HG03442 (cell line): ENCODE measurements at regions not wholly inside any gene's neighbourhood (a gene's known extent, or its start where the extent isn't known, plus 50 kb on each side); places are given as distances from the start of the nearest gene placed in this dataset.

Experiments
- ATAC-seq: cut with Tn5 transposase; IDR thresholded peaks from one replicate; pipeline ENCODE4 v1.9.1; 2021; ENCODE audit warnings: mild to moderate bottlenecking, moderate library complexity; ENCODE audit not compliant: unreplicated experiment

DNA sequence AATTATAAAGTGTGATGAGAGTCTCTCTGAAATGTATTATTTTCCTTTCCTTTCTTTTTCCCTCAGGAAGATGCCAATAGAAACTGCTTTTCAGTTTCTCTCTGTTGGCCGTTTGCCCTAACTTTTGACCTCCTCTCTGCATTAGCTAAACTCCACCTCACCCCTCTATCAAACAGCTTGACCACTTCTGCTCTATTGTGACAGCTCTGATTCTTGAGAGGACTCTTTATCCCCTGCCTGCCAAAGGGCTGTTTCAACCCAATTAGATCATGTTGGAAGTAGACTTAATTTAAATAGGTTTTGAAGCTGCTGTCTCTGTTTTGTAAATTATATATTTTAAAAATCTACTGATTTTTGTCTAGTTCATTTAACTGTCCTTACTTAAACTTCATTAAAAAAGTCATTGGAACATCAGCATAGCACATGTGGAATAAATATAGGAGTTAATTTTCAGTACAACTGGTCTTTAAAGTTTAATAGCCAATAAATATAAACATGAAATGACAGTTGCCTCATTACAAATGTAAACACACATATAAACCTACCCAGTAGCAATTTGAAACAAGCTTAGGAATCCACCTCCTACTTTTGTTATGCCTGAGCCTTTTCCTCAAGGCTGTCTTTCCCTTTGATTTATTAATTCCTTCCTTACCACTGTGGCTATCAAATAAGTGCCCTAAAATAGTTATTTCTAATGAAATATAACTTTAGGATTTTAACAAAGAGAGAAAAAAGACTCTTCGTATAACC lies 152.0 kb downstream of the CHRM3 start:
- ATAC-seq, result no peak

DNA sequence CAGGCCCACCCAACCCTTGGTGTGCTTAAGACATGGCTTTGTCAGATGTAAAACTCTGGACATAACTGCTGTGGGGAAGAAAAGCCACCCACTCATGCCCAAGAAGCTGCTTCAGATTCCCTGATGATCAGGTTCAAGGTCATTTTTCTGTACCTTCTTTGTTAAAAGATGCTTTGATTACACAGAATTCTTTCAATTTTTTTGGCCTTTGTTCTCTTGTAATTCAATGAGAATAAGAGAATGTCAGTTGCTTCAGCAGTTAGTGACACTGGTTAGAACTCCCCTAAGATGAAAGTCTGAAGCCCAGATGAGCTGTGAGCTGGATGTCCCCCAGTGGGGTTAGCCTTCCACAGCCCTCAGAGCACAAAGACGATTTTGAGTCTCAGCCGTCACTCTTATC lies 152.7 kb downstream of the CHRM3 start:
- no peak for ATAC-seq

DNA sequence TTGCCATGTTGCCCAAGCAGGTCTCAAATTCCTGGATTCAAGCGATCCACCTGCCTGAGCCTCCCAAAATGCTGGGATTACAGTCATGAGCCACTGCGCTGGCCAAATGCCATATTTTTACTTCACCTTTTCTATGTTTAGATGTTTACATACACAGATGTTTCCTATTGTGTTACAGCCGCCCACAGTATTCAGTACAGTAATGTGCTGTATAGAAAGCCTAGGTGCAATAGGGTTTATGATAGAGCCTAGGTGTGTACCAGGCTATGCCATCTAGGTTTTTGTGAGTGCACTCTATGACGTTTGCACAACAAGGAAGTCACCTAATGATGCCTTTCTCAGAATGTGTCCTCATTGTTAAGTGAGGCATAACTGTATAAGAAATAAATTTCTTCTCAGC lies 153.4 kb downstream of the CHRM3 start:
- no peak for ATAC-seq

DNA sequence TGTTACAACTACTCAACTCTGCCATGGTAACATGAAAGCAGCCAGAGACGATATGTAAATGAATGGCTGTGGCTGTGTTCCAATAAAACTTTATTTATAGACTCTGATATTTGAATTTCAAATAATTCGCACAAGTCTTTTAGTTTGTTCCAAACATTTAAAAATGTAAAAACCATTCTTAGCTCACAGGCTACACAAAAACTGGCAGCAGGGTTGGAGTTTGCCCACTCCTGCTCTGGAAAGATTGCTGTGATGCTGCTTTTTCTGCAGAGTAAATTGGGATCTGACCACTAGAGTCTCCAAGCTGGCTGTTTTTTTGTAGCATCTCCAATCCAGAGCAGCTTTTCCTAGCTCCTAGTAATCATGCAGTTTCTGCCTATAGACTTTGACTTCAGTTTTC lies 157.5 kb downstream of the CHRM3 start:
- ATAC-seq, result no peak

DNA sequence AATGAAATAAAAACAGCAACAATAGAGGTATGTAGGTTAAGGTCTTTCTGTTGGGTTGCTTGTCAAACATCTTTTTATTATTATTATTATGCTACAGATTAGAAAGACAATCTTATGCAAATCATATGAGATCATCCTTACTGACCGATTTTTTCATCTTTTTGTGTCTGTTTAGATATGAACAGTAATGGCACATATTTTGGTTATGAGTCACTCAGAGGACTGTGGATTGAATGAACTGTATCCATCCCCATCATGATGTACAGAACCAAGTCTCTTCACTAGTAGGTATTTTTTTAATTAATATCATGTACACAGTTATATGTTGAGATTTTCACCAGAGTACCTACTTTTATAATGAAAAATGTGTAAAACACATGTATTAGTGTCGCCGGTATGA lies 159.1 kb downstream of the CHRM3 start:
- ATAC-seq, result no peak

DNA sequence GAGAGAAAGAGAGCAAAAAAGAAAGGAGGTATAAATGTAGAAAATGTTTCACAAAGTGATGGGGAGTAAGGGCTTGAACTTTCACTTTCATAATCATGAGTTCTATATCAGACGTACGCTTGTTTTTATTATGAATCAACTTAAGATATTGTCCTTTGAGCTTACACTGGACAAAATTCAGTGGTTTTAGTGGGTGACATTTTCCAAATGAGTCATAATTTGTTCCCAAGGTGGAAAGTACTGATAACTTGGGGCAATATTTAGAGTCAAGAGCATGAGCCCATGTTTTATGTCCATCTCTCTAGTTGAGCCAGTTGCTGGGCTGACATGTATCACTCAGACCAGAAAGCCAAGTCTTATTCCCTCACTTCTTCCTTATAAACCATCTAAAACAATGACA lies 161.6 kb downstream of the CHRM3 start:
- no peak for ATAC-seq

DNA sequence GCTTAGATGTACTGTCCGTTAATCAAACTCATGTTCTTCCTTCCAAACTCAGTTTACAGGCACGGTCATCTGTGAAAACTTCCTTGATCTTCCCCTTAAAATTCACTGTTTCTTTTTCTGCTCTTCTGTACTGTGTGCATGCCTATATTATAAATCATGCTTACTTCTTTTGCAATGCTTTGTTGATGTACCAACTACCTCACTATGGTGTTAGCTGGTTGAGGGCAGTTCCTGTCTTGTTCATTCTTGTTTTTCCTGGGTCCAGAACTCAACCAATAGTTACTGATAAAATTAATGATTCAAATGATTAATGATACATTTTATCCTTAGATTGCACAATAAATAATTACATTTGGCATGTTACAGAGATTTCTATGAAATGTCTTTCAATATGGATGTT lies 163.8 kb downstream of the CHRM3 start:
- ATAC-seq, result no peak

DNA sequence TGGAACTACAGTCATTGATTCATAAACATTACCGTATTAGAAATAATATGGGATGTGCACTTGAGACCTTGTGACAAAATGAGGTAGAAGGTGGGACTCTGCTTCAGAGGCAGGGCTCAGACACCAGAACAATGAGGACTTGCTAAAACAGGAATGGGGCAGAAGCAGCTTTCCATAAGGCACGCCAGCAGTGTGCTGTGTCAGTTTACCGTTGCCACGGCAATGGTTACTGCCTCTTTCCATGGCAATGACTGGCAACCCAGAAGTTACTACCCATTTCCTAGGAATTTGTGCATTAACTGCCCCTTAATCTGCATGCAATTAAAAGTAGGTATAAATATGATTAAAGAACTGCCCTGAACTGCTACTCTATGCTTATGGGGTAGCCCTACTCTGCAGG lies 169.0 kb downstream of the CHRM3 start:
- ATAC-seq, result no peak

DNA sequence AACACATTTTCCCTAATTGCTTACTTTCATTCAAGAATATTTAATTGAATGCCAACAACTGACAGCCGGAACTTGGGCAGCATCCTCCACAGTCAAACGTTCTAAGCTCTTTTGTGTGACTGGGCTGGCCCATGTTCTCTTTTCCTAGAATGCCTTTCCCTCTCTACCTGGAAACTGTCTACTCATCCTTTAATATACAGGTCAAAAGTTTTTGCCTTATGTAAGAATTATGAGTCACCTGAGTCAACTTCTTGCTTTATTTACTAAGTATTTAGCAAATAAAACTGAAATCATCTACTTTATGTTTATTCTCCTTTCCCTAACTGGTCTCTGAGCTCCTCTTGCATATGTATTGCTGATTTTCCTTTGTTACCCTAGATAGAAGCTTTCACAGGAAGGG lies 172.2 kb downstream of the CHRM3 start:
- no peak for ATAC-seq

DNA sequence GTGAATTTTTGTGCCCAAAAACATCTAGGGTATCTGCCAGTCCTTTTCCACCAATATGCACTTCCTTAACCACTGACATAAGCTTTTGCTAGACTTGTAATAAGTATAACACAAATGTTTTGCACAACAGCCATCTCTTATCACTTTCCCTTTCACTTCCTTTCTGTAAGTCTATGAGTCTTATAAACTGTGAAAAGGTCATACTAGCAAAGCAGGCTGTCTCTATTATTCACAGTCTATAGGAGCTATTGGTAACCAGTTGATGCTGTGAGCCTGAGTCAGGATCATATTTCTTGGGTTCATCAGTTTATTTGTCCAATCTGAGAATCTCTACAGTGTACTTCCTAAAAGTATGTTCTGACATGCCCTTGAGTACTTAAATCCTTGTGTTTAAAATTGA lies 172.6 kb downstream of the CHRM3 start:
- ATAC-seq, result no peak

DNA sequence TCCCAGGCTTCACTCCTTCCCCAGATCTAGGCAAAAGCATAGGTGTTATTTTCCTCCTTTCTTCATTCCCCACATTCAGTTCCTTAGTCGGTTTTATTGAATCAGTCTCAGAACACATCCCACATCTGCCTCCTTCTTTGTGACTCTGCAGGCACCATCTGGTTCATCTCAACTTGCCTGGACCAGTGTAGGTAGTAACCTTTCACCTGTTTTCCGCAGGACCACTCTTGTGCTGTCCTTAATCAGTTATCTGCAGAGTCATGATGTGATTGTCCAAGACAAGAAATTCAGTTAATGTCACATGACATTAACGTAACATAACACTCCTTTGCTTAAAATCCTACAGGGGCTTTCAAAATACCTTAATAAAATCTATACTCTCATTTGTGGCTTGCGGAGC lies 174.6 kb downstream of the CHRM3 start:
- ATAC-seq, result no peak

DNA sequence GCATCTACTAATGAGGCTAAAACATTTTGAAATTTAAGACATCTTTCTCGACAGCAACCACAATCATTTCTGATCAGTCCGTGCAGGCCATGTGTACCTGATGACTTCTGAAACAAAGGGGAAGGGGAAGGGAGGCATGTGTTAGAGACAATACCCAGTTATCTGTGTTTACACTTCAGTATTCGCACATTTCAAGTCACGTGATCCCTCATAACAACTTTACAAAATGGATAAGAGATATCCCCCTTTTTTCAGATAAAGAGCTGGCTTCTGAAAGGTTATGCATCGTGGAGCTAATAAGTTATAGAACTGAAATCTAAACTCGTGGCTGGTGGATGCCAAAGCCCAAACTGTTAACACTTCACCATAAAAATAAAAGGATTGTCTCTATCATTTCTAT lies 175.7 kb downstream of the CHRM3 start:
- no peak for ATAC-seq

DNA sequence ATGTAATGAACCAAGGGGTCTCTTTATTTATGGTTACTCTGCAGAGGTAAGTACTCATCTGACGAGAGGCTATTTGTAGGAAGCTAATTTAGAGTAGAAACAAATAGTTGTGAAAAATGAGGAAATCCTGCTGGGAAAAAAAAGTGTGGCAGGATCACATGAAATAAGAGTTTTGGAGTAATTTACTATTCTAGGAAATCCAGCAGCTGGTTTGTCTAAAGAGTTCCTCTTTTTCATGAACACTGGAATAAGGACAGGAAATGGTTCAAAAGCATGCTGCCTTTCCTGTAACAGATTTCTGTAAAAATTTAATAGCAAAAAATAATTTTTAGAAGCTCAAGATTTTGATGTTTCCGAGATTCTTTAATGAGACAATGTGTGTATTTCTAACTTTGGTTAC lies 177.3 kb downstream of the CHRM3 start:
- no peak for ATAC-seq

DNA sequence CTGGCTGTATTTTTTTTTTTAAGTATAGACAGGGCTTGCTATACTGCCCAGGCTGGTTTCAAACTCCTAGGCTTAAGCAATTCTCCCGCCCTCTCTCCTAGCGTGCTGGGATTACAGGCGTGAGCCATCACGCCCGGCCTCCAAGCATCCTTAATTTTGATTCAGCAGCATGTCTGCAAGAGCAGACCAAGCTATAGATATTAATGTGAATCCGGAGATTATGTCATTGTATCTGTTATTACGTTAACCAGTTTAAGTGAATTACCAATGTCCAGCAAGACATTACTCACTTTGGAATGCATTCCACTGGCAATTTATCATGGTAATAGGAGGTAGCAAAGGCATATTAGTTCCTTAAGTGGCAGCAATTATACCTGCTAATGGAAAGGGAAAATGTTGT lies 179.7 kb downstream of the CHRM3 start:
- ATAC-seq, result no peak

DNA sequence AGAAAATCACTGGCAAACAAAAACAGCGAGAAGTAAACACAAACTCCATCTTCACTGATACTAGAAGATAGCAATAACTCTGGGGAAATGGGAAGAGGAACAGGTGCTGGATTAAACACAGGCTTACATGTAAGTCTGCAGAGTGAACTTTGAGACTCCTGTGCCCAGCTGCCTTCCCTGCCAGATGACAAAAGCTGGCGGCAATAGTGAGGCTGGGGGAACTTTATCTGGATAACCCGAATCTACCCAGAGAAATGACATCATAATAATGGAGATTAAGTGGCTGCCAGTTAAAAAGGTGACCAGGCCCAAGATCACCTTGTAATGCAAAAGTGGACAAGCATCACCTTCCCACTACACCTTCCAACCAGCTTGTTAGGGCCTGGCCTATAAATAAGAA lies 184.5 kb downstream of the CHRM3 start:
- ATAC-seq, result no peak

DNA sequence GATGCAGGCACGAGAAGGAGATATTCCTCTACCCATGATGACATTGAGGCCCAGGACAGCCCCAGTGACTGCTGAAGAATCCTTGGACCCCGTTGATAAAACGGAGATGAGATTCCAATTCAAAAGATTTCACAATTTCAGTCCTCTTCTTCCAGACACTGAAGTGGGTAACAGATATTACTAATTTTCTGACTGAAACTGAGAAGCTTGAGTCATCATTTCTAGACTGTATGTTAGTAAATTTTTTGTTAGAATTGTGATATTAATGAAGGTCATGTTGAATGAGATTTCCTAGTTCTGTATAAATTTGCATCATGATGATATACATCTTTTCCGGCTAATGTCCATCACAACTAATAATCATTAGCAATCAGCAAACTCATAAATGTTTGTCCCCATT lies 185.8 kb downstream of the CHRM3 start:
- no peak for ATAC-seq

DNA sequence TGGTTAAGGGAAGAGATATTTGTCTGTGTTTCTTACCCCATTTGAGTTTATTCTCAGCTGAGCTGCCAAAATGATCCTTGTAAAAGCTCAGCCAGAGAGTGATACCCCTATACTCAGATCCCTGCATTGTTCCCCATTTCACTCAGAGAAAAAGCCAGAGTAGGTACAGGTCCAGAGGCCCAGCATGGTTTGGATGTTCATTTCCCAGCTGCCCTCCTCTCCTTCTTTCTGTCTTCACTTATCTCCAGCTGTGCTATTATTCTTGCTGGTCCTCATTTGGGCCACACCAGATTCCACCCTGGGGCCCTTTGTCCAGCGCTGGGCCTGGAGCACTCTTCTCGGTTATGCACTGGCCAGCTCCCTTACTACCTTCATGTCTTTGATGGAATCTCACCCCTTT lies 187.7 kb downstream of the CHRM3 start:
- ATAC-seq, result no peak

DNA sequence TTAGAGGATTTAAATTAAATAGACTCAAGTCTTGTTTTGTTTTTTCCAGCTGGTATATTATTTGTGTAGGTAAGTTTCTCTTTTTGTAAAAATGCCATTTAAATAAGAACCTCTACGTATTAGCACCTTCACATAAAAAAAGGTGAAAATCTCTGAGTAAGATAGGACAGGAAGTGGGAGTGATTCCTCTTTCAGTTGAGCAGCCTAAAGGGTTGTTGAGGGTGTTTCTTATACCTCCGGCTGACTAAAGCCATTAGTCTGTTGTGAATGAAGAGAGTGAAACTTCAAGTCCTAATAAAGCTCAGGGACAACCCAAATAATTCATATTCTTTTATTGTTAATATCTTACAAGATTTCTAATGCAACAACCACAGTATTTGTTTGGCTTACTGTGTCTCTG lies 188.7 kb downstream of the CHRM3 start:
- no peak for ATAC-seq

DNA sequence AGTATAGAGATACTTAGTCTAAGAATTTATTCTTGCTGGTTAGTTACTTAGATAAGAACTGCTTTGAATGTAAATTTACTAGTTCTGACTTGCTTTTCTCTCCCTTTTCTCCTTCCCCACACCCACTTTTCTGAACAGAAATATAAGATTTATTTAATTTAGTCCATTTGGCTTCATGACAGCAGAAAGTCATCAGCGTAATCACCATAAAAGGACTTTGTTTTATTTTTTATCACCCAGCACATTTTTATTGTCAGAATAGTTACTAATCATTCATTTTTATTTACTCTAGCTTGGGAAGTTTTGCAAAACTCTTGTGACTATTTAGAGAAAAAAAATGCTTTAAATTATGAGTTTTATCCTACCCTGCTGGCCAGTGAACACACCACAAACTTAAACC lies 197.2 kb downstream of the CHRM3 start:
- ATAC-seq, result no peak

DNA sequence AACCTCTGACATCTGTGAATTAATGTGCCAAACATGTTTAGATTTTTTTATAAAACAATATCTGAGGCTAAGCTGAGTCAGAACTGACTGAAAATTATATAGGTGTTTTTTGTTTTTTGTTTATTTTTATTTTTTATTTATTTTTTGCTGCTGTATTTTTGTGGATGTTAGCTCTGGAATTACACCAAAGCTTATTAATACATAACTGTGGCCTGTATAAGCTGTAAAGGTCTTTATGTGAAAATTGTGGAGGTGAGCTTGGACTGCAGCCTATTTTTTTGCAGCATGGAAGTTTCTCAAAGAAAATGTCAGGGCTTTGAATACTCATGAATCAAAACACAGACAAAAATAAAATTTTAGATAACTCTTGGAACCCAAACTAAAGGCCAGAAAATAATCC lies 199.8 kb downstream of the CHRM3 start:
- no peak for ATAC-seq

DNA sequence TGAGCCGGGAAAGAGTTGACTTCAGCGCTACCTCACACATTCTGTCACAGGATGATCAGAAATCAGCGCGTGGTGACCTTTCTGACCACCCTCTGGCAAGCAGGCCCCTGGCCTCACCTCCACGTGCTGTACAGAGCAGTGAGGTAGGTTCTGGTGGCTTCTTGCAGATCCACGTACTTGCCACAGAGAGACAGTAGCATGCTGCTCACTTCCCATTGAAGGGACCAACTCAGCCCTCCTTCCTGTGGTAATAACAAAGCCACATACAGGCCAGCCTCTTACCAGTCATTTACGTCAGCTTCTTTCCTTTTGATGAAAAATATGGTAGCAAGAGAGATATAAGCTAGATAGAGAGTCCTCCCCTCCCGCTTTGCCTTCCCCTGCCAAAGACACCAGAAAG lies 200.7 kb downstream of the CHRM3 start:
- no peak for ATAC-seq

DNA sequence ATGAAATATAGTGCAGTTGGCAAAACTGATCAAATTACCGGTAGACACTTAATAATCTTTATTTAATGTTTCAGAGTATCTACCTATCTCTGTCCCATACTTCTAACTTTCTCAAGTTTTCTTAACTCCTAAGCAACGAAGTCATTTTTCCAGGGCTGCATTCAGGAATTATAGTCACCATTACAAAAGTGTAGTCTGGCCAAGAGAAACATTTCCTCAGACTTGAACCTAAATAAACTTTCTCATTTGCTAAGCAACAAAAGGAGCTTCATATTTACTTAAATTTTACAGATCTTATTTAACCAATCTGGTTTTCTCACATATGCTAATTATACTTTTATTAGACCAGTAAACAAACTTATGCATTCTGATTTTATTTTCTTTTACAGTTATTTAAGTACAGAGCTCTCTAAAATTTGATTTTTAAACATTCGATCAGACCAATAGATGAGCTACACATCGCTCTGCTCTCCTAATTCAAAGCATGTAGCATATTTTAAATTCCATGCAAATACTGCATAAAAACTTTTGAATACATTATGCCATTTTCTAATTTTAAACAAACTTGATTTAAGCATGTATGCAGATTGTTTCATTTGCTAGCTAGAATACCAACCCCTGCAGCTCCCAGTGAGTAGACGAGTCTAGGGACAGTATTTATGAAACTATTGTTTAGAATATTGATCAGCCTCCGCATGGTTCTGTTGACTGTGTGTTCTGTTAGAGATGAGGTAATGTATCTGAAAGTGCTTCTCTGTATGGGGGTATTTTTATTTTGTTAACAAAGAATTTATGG lies 201.4 kb downstream of the CHRM3 start:
- ATAC-seq, result no peak

DNA sequence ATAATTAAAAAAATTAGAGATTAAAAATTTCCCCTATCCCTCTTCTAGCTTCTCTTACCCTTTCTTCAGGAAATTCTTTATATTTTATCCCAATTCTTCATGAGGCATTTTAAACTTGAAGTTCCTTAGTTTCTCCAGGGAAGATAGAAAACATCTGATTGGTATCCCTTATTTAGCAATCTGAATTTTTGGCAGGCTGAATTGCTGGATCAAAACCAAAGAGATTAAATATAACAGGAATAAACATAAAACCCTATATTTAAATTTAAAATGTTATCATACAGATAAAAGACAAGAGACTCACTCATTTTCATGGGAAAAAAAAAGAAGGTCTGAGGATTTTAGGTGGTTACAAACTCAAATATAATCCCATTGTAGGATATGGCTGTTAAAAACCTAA lies 204.2 kb downstream of the CHRM3 start:
- ATAC-seq, result no peak
